Body of pancreas (tissue), 4 donors: ENCODE measurements at regions not wholly inside any gene's neighbourhood (a gene's known extent, or its start where the extent isn't known, plus 50 kb on each side); places are given as distances from the start of the nearest gene placed in this dataset.

ENCODE experiments used
- ATAC-seq: fragments of 150-250 bp; one replicate; pipeline ENCODE4 v1.9.1; 2016
- DNase-seq, 4 donors: peaks; one replicate each; pipeline ENCODE4 v3.0.0-alpha.2; 2019
- H3K27ac ChIP-seq, 4 donors: fragments of 200-600 bp; sonication (generic); 1 replicate in 3 of 4; 2 replicates in 1 of 4; pipeline versions ENCODE4 v1.5.1 to v1.6.1; 2016 to 2019; ENCODE audit warnings: mild to moderate bottlenecking in 1 of 4, mixed read lengths in 1 of 4, moderate library complexity in 1 of 4
- H3K27me3 ChIP-seq, 2 donors: fragments of 200-600 bp; sonication (generic); one replicate each; pipeline ENCODE4 v1.6.0; 2016; ENCODE audit warnings: mild to moderate bottlenecking in 1 of 2
- H3K36me3 ChIP-seq, 2 donors: fragments of 200-600 bp; sonication (generic); replicated peaks in 1 of 2; 2 replicates each; pipeline ENCODE4 v1.5.1; 2016; ENCODE audit warnings: low read depth in 2 of 2; ENCODE audit not compliant: insufficient read depth in 1 of 2
- H3K4me1 ChIP-seq: fragments of 200-600 bp; sonication (generic); one replicate; pipeline ENCODE4 v1.6.0; 2016
- H3K4me3 ChIP-seq, 2 donors: fragments of 200-600 bp; sonication (generic); 1 replicate in 1 of 2; 2 replicates in 1 of 2; pipeline ENCODE4 v1.5.1; 2016 to 2019
- H3K9me3 ChIP-seq, 3 donors: fragments of 200-600 bp; sonication (generic); 1 replicate in 2 of 3; 2 replicates in 1 of 3; pipeline ENCODE4 v1.5.1; 2016
- POLR2A ChIP-seq, 3 donors: fragments of 450-650 bp; IDR thresholded peaks; one replicate each; pipeline ENCODE4 v1.6.1; 2016; ENCODE audit warnings: antibody characterized with exemption in 3 of 3, mild to moderate bottlenecking in 2 of 3
- WGBS, 2 donors: methylation state at CpG; one replicate each; pipeline ENCODE4 v1.1.5; 2017; 5-methylcytosine and 5-hydroxymethylcytosine counted together
- intact Hi-C: fragments of 100-400 bp; cut with DNase I; formaldehyde crosslinking; loops from one replicate; pipeline ENCODE4 v1.15.1; 2023
- TF ChIP-seq, protein P1 (sequence below), 7 experiments: fragments of 450-650 bp in 4 of 7; fragments of 200-600 bp in 3 of 7; sonication (generic) in 3 of 7; IDR thresholded peaks; one replicate each; pipeline ENCODE4 v1.5.1; 2016 to 2019; ENCODE audit warnings: antibody characterized with exemption in 7 of 7

DNA sequence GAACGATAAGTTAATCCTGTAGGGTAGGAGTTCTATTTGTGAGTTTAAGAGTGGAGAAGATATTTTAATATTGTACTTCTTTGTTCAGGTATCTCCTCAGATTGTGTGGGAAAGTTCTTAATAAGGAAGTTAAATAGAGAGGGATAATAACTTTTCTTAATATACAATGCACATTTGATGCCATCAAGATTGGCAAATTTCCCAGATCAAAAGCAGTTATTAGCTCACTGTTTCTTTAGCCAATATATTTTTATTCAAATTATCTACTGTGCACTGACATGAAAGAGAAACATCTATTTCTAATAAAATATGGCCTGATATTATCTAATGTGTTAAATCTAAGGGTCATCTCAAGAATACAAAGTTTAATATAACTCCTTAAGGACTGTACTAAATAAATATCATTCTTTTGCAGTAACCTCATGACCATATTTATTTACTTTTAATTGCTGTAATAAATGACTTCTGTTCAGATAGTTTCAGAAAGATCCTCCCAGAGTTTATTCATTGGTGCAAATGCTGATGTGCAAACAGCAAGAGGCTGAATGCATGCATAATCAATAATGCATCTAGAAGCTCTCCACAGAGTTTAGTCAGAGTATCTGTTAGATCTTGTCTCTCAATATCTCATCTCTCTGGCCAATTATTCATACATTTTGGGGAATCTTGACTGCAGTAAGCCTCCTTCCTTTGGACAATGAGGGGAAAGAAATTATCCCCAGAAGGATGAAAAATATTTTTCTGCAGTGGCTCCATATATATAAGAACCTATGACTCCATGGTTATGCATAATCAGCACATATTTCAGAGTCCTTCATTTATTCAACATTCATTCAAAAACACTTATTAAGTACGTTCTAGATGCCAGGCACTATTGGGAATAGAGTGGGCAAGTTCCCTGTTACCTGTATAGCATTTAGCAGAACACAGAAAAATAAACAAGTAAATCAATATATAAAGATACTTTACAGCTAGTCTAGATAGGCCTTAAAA, 85.3 kb downstream of the SPATA31D1 start:
- TF ChIP-seq POLR2A (IDR thresholded peaks at IDR 0.05): no peak
- TF ChIP-seq, protein P1, sequence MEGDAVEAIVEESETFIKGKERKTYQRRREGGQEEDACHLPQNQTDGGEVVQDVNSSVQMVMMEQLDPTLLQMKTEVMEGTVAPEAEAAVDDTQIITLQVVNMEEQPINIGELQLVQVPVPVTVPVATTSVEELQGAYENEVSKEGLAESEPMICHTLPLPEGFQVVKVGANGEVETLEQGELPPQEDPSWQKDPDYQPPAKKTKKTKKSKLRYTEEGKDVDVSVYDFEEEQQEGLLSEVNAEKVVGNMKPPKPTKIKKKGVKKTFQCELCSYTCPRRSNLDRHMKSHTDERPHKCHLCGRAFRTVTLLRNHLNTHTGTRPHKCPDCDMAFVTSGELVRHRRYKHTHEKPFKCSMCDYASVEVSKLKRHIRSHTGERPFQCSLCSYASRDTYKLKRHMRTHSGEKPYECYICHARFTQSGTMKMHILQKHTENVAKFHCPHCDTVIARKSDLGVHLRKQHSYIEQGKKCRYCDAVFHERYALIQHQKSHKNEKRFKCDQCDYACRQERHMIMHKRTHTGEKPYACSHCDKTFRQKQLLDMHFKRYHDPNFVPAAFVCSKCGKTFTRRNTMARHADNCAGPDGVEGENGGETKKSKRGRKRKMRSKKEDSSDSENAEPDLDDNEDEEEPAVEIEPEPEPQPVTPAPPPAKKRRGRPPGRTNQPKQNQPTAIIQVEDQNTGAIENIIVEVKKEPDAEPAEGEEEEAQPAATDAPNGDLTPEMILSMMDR (IDR thresholded peaks at IDR 0.05): no peak
- H3K4me3 ChIP-seq: no peak overlapping the region
- intact Hi-C loops: no loop called here
- H3K36me3 ChIP-seq: no peaks in the 10 kb centered on the region
- H3K27me3 ChIP-seq: no peaks in the 10 kb centered on the region
- no peak overlapping the region for H3K27ac ChIP-seq
- no peak for ATAC-seq
- no peak for DNase-seq
- 69 to 74% methylated on average over 2 of the region's 2 CpGs for WGBS, 2 donors
- no peaks in the 10 kb centered on the region for H3K4me1 ChIP-seq
- no peaks in the 10 kb centered on the region for H3K9me3 ChIP-seq

DNA sequence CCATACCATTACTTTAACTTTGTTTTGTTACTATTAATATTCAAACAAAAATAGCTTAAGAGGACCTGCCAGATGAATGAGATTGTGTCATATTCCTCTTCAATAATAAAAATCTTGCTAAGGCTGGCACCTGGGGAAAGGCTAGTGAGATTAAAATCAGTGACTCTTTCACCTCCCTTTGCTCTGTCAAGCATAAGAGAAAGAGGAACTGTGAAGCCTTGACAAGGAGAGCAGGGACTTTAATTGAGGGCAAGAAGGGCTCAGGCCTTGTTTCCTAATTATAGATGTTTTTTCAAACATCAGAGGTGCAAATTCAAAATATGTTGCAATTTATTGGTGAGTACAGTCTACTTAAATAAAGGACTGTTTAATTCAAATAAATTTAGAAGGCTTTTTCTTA, 91.7 kb downstream of the SPATA31D1 start:
- DNase-seq (no peak), ATAC-seq (no peak)
- Histone ChIP-seq H3K36me3 (no peaks in the 10 kb centered on the region), H3K4me1 (no peaks in the 10 kb centered on the region), H3K27me3 (no peaks in the 10 kb centered on the region), H3K9me3 (no peaks in the 10 kb centered on the region), H3K4me3 (no peak overlapping the region), H3K27ac (no peak overlapping the region)
- TF ChIP-seq, protein P1 (IDR thresholded peaks at IDR 0.05): no peak
- TF ChIP-seq POLR2A (IDR thresholded peaks at IDR 0.05): no peak
- intact Hi-C loops: no loop called here

DNA sequence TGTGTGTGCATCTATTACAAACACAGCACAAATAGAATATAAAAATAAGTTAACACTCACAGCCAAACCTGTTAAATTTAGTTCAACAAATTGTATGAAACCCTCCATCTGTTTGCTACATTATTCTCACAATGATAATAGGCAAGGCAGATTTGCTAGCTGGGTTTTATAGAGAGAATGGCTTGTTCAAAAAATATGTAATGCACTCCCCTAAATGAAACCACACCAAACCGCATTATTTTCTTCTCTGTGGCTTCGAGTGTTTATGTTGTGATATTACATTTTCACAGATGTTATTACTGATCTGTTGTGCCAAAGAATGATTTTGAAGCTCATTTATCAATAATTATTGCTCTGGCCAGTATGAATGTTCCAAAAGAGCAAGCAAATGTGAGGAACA, 92.9 kb downstream of the SPATA31D1 start:
- no peak overlapping the region for H3K4me3 ChIP-seq
- no peaks in the 10 kb centered on the region for H3K4me1 ChIP-seq
- TF ChIP-seq, protein P1 (IDR thresholded peaks at IDR 0.05): no peak
- no peak for TF ChIP-seq POLR2A (IDR thresholded peaks at IDR 0.05)
- H3K36me3 ChIP-seq: no peaks in the 10 kb centered on the region
- intact Hi-C loops: no loop called here
- H3K9me3 ChIP-seq: no peaks in the 10 kb centered on the region
- no peaks in the 10 kb centered on the region for H3K27me3 ChIP-seq
- H3K27ac ChIP-seq: no peak overlapping the region
- DNase-seq: no peak
- 76 to 83% methylated on average over 2 of the region's 2 CpGs for WGBS, 2 donors
- no peak for ATAC-seq

DNA sequence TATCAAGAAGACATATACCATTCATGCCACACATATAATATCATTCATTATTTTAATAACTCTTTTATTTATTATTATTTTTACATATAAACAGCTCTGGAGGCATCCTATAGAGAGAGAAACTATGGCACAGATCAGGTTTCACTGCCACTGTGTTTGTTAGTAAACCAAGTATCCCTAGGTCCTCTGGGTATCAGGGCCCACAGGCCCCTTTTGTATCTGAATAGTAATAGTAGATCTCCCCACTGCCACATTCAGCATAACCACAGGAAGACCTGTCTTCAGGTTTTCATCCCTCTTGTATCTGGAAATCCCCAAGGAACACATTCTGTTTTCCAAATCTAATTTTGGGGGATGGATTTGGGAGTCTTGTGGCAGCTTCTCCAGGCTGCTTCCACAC, 94.0 kb downstream of the SPATA31D1 start:
- no peak for ATAC-seq
- intact Hi-C loops: no loop called here

More for the DNA sequence above, 94.0 kb downstream of the SPATA31D1 start:
- Histone ChIP-seq H3K9me3 (no peaks in the 10 kb centered on the region), H3K27me3 (no peaks in the 10 kb centered on the region), H3K36me3 (no peaks in the 10 kb centered on the region), H3K4me3 (no peak overlapping the region), H3K27ac (no peak overlapping the region), H3K4me1 (no peaks in the 10 kb centered on the region)
- no peak for DNase-seq
- no peak for TF ChIP-seq POLR2A (IDR thresholded peaks at IDR 0.05)
- TF ChIP-seq, protein P1 (IDR thresholded peaks at IDR 0.05): no peak
